PC-3 (cell line): ENCODE measurements at regions not wholly inside any gene's neighbourhood (a gene's known extent, or its start where the extent isn't known, plus 50 kb on each side); places are given as distances from the start of the nearest gene placed in this dataset.
A peak's percentile ranks its signal among the peaks of the same experiment; 100 is the strongest.
"Not testable (repeated sequence)": the region's sequence is repeated elsewhere in the genome, so short reads cannot be mapped to it uniquely, and the experiment has no call there.

Experiments used
- ATAC-seq: fragments of 200-7000 bp; cut with Tn5 transposase; 2 replicates; pipeline ENCODE4 v1.9.1; 2020; ENCODE audit warnings: mild to moderate bottlenecking, moderate library complexity
- BruUV-seq: library from RNA; stranded (reverse); fragments of 400-500 nt; replicated peaks from 2 replicates; lab custom pipeline; 2021; lab: Mats Ljungman, UMichigan
- CTCF ChIA-PET: fragments of 300-600 bp; sonication (Branson Sonifier 250); formaldehyde crosslinking; loops from one replicate; lab custom pipeline; 2022; ENCODE audit warnings: antibody characterized with exemption; lab: Charles Lee
- POLR2A ChIA-PET: fragments of 300-600 bp; sonication (Branson Sonifier 250); formaldehyde crosslinking; loops from one replicate; lab custom pipeline; 2022; ENCODE audit warnings: antibody characterized with exemption; ENCODE audit not compliant: unreplicated experiment; lab: Charles Lee
- DNase-seq: peaks from one replicate; pipeline ENCODE4 v3.0.0-alpha.2; 2015
- H2AFZ ChIP-seq: fragments of 300-600 bp; sonication (generic); 2 replicates; pipeline ENCODE4 v1.6.0; 2016; ENCODE audit warnings: antibody characterized with exemption, low read length
- H3F3A ChIP-seq: fragments of 300-600 bp; sonication (generic); one replicate; pipeline ENCODE4 v1.6.0; 2017; ENCODE audit warnings: antibody characterized with exemption, low read length, control low read depth, mild to moderate bottlenecking; ENCODE audit not compliant: unreplicated experiment
- H3K27ac ChIP-seq: fragments of 300-600 bp; sonication (generic); 2 replicates; pipeline ENCODE4 v1.5.1; 2016; ENCODE audit warnings: mild to moderate bottlenecking, low read length
- H3K27me3 ChIP-seq: fragments of 300-600 bp; sonication (generic); 2 replicates; pipeline ENCODE4 v1.6.1; 2016; ENCODE audit warnings: low read length, mixed read lengths
- H3K36me3 ChIP-seq: fragments of 300-600 bp; sonication (generic); 2 replicates; pipeline ENCODE4 v1.6.1; 2016; ENCODE audit warnings: low read depth, mixed run types, low read length, mixed read lengths
- H3K4me1 ChIP-seq: fragments of 300-600 bp; sonication (generic); 2 replicates; pipeline ENCODE4 v1.5.1; 2016; ENCODE audit warnings: low read length; ENCODE audit not compliant: insufficient read depth
- H3K4me2 ChIP-seq: fragments of 300-600 bp; sonication (generic); 2 replicates; pipeline ENCODE4 v1.6.0; 2016; ENCODE audit warnings: low read length
- H3K4me3 ChIP-seq: fragments of 300-600 bp; sonication (generic); 2 replicates; pipeline ENCODE4 v1.5.1; 2016; ENCODE audit warnings: mild to moderate bottlenecking, low read length, mixed read lengths
- H3K79me2 ChIP-seq: fragments of 300-600 bp; sonication (generic); 2 replicates; pipeline ENCODE4 v1.6.1; 2017; ENCODE audit warnings: low read length, mixed read lengths
- H3K9ac ChIP-seq: fragments of 300-600 bp; sonication (generic); 2 replicates; pipeline ENCODE4 v1.6.0; 2016; ENCODE audit warnings: mild to moderate bottlenecking, low read length
- H3K9me2 ChIP-seq: fragments of 300-600 bp; sonication (generic); replicated peaks from 2 replicates; pipeline ENCODE4 v1.6.1; 2016; ENCODE audit warnings: mixed run types, low read length, mixed read lengths
- H3K9me3 ChIP-seq: fragments of 300-600 bp; sonication (generic); 2 replicates; pipeline ENCODE4 v1.6.1; 2016; ENCODE audit warnings: low read length, mixed read lengths
- H4K20me1 ChIP-seq: fragments of 300-600 bp; sonication (generic); 2 replicates; pipeline ENCODE4 v1.6.1; 2016; ENCODE audit warnings: low read length, mixed read lengths
- EZH2 ChIP-seq: fragments of 300-600 bp; sonication (generic); IDR thresholded peaks from one replicate; pipeline ENCODE4 v1.6.1; 2017; ENCODE audit warnings: antibody characterized with exemption, mild to moderate bottlenecking, low read length; ENCODE audit not compliant: unreplicated experiment
- EZH2phosphoT487 ChIP-seq: fragments of 300-600 bp; sonication (generic); IDR thresholded peaks from 2 replicates; pipeline ENCODE4 v1.6.1; 2018; ENCODE audit warnings: mild to moderate bottlenecking, antibody characterized with exemption, low read length, borderline replicate concordance
- intact Hi-C: fragments of 100-400 bp; cut with micrococcal nuclease; formaldehyde crosslinking; loops from 2 replicates; pipeline ENCODE4 v1.9.0; 2023
- TF ChIP-seq, protein P1 (sequence below): fragments of 300-600 bp; sonication (generic); conservative IDR thresholded peaks from 2 replicates; pipeline ENCODE4 v1.5.1; 2017; ENCODE audit warnings: antibody characterized with exemption, low read depth, mild to moderate bottlenecking, low read length

DNA sequence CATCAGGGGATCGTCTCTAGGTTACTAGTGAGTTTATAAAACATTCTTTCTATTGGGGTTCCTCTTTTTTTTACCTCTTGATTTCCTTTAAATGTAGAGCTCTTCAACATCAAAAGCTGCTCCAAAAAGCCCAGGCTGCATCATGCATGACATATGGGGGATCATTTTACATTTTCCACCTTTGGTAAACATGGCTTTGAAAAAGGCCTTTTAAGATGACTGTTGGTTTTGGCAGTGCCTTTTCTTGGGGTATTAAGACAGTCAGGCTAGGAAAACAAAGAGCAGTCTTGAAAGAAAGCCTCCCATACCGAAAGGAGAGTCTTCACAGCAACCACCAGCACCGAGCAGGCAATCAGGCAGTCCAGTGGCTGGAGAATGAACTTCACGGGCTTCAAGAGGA, 73.2 kb downstream of the NPEPL1 start:
- Histone ChIP-seq H3K27ac (no peak overlapping the region), H3K9ac (no peak overlapping the region), H3K9me2 (no peaks in the 10 kb centered on the region), H3K36me3 (no peaks in the 10 kb centered on the region), H3K27me3 (peaks cover 88% of the 10 kb centered on the region), H3K4me3 (no peak overlapping the region), H3K4me2 (peak overlapping the region; percentile 30), H3K79me2 (no peaks in the 10 kb centered on the region), H3F3A (no peaks in the 10 kb centered on the region), H3K4me1 (peaks cover 12% of the 10 kb centered on the region; the same call in 1 of the 2 replicates), H2AFZ (no peak overlapping the region), H3K9me3 (no peaks in the 10 kb centered on the region), H4K20me1 (no peaks in the 10 kb centered on the region)
- TF ChIP-seq, protein P1, sequence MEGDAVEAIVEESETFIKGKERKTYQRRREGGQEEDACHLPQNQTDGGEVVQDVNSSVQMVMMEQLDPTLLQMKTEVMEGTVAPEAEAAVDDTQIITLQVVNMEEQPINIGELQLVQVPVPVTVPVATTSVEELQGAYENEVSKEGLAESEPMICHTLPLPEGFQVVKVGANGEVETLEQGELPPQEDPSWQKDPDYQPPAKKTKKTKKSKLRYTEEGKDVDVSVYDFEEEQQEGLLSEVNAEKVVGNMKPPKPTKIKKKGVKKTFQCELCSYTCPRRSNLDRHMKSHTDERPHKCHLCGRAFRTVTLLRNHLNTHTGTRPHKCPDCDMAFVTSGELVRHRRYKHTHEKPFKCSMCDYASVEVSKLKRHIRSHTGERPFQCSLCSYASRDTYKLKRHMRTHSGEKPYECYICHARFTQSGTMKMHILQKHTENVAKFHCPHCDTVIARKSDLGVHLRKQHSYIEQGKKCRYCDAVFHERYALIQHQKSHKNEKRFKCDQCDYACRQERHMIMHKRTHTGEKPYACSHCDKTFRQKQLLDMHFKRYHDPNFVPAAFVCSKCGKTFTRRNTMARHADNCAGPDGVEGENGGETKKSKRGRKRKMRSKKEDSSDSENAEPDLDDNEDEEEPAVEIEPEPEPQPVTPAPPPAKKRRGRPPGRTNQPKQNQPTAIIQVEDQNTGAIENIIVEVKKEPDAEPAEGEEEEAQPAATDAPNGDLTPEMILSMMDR: no peak
- TF ChIP-seq EZH2: no peak
- no peak for TF ChIP-seq EZH2phosphoT487
- ATAC-seq (peak; percentile 91), DNase-seq (peak; percentile 82)
- no TSS peak for BruUV-seq
- ChIA-PET POLR2A (no interaction called here), CTCF (no interaction called here)
- intact Hi-C loops: no loop called here

DNA sequence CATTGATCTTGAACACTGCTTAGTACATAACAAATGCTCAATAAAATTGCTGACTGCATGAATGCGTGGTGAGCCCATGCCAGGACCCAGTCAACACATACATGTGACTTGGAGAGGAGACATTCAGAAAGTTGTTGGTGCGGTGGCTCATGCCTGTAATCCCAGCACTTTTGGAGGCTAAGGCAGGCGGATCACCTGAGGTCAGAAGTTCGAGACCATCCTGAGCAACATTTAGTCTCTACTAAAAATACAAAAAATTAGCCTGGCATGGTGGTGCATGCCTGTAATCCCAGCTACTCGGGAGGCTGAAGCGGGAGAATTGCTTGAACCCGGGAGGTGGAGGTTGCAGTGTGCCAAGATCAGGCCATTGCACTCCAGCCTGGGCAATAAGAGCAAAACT, 75.2 kb downstream of the NPEPL1 start:
- H3K4me3 ChIP-seq, DNase-seq, POLR2A ChIA-PET, BruUV-seq, H3K79me2 ChIP-seq, ATAC-seq, intact Hi-C loops, H4K20me1 ChIP-seq, H3K9ac ChIP-seq, H3F3A ChIP-seq, H2AFZ ChIP-seq, CTCF ChIA-PET, H3K27ac ChIP-seq, H3K4me2 ChIP-seq, H3K9me2 ChIP-seq, H3K9me3 ChIP-seq, H3K36me3 ChIP-seq: not testable (repeated sequence)
- Histone ChIP-seq H3K4me1 (peaks cover 12% of the 10 kb centered on the region; the same call in 1 of the 2 replicates), H3K27me3 (peaks cover 88% of the 10 kb centered on the region)
